ENCODE measurements at regions not wholly inside any gene's neighbourhood (a gene's known extent, or its start where the extent isn't known, plus 50 kb on each side); places are given as distances from the start of the nearest gene placed in this dataset.

- TF ChIP-seq, protein P1, sequence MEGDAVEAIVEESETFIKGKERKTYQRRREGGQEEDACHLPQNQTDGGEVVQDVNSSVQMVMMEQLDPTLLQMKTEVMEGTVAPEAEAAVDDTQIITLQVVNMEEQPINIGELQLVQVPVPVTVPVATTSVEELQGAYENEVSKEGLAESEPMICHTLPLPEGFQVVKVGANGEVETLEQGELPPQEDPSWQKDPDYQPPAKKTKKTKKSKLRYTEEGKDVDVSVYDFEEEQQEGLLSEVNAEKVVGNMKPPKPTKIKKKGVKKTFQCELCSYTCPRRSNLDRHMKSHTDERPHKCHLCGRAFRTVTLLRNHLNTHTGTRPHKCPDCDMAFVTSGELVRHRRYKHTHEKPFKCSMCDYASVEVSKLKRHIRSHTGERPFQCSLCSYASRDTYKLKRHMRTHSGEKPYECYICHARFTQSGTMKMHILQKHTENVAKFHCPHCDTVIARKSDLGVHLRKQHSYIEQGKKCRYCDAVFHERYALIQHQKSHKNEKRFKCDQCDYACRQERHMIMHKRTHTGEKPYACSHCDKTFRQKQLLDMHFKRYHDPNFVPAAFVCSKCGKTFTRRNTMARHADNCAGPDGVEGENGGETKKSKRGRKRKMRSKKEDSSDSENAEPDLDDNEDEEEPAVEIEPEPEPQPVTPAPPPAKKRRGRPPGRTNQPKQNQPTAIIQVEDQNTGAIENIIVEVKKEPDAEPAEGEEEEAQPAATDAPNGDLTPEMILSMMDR (IDR thresholded peaks at IDR 0.05; ENCODE audit: extremely low read depth in 1 of 2, insufficient read depth in 1 of 2, low read depth in 1 of 2, low read length in 2 of 2): no peak
- TF ChIP-seq EZH2 (IDR thresholded peaks at IDR 0.05; ENCODE audit: borderline replicate concordance, low read depth, low read length, severe bottlenecking): no peak
- no peak for TF ChIP-seq JUN (IDR thresholded peaks at IDR 0.05; ENCODE audit: borderline replicate concordance, insufficient read depth, insufficient read length, low read depth)
- no peak for TF ChIP-seq POLR2AphosphoS5 (IDR thresholded peaks at IDR 0.05; ENCODE audit: insufficient read depth, low read depth, low read length)
- no peak for TF ChIP-seq MAX (IDR thresholded peaks at IDR 0.05; ENCODE audit: insufficient read depth, insufficient read length)
- TF ChIP-seq POLR2A (IDR thresholded peaks at IDR 0.05; ENCODE audit: low read depth, low read length): no peak
- no peak for TF ChIP-seq FOS (IDR thresholded peaks at IDR 0.05; ENCODE audit: borderline replicate concordance, insufficient read depth, low read length)
- no peak for TF ChIP-seq GATA2 (IDR thresholded peaks at IDR 0.05; ENCODE audit: insufficient read depth, insufficient read length, low read depth, low read length)
- no peak for TF ChIP-seq MYC (IDR thresholded peaks at IDR 0.05; ENCODE audit: low read depth, low read length)
Measured at GRCh38 chr9:81877047-81877446, 51.2 kb upstream of the SPATA31D4 start.

All from endothelial cell of umbilical vein (primary cell).